HG03097 (cell line): ENCODE measurements at regions not wholly inside any gene's neighbourhood (a gene's known extent, or its start where the extent isn't known, plus 50 kb on each side); places are given as distances from the start of the nearest gene placed in this dataset.
"Not testable (repeated sequence)": the region's sequence is repeated elsewhere in the genome, so short reads cannot be mapped to it uniquely, and the experiment has no call there.

Experiments used
- ATAC-seq: cut with Tn5 transposase; IDR thresholded peaks from one replicate; pipeline ENCODE4 v1.9.1; 2021; ENCODE audit not compliant: unreplicated experiment, low FRiP score

DNA sequence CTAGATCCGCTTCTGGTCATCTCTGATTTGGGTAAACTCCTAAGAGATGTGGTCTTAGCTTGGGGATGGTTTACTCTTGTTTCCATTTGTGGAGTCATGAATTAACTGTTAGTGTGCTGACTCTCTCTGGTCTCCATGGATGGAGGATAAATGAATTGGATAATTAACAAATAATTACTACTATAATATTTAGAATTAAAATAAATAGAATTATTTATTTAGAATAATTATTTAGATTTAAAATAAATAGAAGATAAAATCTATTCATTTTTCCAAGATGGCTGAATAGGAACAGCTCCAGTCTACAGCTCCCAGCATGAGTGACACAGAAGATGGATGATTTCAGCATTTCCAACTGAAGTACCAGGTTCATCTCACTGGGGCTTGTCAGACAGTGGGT lies 1587.4 kb upstream of the AGA start:
- ATAC-seq = no peak

DNA sequence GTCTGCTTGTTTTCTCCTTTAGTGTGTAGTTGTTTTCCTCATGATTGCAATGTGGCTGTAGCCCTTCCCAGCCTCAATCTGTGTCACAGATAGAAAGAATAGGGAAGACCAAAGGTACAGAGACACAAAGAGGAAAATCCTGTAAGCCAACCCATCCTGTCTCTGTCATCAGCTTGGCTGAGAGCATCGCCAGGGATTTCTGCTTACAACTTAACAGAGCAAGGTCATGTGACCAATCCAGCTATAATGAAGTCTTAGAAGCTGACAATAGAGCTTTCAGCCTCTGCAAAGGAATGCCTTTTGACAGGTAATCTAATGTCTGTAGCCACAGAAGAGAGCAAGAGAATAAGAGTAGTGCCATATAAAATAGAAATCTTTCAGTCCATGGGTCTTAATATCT lies 1598.0 kb upstream of the AGA start:
- no peak for ATAC-seq

DNA sequence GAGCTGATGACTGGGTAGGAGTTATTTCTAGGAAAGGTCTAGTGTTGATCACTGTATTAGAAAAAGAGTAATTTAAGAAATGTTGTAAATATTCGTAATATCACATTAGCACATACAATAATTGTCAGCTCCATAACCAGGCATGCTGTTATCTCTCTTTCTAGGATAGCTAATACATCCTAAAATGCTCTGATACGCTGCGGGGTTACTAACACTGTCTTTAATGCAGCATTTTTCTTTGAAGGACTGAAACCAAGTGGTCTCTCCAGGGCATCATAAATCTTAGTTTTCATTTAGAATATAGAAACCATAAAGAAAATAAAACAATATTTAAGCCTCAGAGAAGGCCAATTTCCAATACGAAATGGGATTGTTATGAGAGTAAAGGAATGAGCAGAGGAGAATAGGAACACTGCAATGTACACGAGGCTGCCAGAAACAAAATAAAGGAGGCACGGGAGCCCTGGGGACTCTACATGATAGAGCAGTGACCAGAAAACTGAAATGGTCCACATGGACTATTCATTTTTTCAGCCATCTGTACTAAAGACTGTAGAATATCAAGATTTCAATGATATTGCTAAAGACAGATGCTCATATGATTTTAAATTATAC lies 1606.7 kb upstream of the AGA start:
- ATAC-seq = no peak

DNA sequence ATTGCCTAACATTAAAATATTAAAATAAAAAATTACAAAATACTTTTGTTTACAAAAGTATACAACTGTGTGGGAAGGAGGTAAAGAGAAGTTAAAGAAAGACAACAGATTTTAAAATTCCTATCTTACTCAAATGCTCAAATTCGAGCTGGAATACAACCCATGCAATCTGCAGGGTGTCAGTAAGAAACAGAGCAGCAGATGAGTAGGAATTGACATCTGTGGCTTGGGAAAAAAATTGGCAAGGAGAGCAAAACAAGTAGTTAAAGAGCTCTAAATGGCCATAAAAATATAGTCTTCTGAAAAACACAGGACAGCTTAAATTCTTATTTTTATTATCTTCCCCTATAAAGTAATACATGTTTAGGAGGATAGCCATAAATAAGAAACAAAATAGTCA lies 1609.0 kb upstream of the AGA start:
- ATAC-seq = no peak

DNA sequence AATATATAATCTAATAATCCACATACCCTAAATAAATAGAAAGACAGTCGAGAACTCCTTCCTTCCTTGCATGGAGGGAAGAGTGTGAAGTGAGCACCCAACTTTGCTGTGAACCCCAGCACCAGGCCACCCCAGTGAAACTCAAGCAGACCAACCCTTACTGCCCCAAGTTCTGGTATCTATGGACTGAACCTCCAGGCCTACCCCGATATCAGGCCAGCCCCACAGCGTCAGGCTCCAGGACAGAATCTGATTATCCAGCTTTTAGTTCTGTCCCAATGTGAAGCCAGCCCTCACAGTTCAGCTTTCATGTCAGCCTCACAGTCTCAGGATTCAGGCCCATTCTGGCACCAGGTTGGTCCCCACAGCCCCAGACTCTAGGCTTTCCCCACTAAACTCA lies 1617.2 kb upstream of the AGA start:
- no peak for ATAC-seq

DNA sequence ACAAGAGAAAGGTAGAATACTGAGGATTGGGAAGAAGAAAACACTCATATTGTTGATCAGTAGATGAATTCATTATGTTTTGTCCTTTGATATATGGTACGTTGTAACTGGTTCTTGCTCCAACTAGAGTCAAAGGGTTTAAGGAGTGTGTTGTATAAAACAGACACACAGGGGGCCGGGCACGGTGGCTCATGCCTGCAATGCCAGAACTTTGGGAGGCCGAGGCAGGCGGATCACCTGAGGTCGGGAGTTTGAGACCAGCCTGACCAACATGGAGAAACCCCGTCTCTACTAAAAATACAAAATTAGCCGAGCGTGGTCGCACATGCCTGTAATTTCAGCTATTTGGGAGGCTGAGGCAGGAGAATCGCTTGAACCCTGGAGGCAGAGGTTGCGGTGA lies 1624.0 kb upstream of the AGA start:
- not testable (repeated sequence) for ATAC-seq

DNA sequence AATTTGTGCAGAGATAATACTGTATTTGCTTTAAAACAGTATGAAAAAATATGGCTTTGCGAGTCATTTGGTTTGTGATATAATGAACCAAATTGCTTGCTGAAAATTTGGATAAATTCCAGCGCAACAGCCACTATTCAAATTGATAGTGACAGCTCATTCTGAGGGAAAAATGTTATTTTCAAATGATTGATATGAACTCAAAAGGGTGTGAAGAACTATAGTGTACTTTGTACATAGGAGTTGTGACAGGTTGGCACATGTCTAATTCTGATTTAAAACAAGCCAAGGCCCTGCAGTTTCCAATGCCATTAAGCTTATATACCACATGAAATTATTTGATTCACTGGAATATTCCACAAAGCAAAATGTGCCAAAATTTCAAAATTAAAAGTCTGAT lies 1628.9 kb upstream of the AGA start:
- no peak for ATAC-seq

DNA sequence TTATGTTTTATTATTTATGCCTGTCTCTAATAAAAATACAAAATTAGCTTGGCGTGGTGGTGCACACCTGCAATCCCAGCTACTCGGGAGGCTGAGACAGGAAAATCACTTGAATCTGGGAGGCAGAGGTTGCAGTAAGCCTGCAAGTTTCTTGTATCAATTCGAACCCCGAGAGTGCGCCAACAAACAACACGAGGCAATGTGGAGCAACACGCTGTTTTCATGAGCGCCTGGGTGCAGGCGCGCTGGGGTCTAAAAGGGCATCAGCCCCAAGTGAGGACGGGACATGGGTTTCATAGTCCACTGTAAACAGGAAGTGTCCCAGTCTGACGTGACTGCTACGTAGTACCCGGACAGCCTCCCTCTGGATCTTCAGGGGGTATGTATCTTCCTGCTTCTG lies 1634.6 kb upstream of the AGA start:
- ATAC-seq = no peak

DNA sequence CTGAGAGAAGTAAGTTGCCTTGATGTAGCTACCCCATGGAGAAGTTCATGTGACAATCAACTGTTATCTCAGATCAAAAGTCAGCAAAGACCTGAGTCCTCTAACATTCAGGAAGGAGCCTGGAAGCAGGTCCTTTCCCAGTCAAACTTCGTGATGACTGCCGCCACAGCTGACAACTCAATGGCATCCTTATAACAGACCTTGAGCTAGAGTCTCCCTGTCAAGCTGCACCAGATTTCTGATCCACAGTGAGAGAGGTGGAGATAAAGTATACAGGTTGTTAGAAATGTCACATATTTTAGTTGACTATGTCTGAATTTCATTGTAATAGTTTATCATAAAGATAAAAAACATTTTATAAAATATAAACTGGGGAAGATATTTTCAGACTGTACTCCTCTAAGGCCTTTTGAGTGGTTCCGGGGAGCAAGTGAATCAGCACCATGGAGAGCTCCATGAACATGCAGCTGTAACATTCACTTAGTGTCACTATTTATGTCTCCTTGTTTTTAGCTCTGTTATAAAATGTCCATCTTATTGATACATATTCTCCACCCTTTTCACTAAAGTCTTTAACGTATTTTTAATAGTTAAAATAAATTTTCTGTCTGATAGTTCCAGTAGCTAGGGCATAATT lies 1653.5 kb upstream of the AGA start:
- ATAC-seq = no peak

DNA sequence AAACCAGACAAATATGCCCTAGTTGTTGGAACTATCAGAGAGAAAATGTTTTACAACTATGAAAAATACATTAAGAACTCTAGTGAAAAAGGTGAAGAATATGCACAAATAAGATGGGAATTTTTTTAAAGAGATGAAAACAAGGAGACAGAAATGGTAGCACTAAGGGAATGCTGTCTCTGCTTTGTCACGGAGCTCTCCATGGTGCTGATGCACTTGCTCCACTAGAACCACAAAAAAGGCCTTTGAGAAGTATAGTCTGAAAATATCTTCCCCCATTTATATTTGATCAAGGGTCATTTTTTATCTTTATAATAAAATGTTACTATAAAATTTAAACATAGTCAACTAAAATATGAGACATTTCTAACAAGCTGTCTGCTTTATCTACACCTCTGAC lies 1655.5 kb upstream of the AGA start:
- no peak for ATAC-seq

DNA sequence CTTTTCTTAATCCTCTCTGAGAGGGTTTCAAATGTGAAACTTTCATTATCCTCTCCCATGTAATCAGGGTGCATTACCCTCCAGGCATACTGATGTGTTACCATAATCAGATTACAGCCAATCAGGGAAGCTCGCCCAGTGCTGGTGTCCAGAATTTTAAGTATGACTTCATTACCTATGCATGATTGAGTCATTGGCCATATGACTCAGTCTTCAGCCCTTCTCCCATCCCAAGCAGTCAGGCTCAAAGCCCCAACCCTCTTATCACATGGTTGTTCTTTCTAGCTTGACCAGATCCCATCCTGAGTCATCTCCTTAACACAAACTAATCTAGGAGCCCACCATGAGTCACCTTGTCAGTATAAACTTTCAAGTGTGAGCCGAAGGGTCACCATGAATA lies 1668.1 kb upstream of the AGA start:
- no peak for ATAC-seq

DNA sequence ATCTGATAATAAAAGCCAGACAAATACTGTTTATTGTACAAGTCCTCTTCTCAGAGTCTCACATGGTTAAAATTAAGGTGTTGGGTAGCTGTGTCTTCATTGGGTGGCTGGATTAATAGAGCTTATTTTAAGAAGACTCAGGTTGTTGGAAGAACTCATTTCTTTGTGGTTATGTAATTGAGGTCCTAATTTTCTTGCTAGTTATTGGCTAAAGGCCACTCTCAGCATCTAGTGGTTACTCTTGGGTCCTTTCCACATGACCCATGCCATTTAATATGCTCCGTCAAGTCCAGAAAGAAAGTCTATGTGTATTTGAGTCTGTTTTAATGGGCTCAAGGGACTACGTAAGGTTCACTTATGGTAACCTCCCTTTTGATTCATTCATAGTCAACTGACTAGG lies 1668.6 kb upstream of the AGA start:
- no peak for ATAC-seq

DNA sequence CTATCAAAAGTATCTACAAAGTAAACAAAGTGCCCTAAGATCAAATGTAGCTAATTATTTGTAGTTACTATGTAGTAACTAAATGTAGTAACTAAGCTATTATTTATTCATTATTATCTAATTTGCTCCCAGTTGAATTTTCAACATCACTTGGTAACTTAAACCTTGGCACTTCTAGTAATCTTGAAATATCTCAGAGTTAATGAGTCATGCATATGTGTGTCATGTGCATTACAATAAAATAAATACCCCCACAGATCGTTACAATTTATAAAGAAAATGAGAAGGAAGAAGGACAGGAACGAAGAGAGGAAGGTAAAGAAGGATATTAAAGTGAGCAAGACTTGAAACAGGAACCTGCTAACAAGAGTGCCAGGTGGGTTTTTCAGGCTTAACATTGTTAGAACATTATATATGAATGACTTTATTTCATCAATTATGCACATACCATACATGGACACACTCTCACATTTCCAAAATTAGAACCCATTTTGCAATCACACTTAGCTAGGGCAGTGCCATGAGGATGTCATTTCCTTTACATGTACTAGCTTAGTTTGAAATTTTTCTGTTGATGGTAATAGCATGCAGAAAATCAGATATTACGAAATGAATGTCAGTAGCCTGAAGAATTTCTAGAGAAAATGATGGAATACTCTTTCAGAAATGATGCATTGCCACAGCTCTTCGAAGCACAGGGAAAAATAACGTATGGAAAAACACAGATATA lies 1670.4 kb upstream of the AGA start:
- ATAC-seq = no peak

DNA sequence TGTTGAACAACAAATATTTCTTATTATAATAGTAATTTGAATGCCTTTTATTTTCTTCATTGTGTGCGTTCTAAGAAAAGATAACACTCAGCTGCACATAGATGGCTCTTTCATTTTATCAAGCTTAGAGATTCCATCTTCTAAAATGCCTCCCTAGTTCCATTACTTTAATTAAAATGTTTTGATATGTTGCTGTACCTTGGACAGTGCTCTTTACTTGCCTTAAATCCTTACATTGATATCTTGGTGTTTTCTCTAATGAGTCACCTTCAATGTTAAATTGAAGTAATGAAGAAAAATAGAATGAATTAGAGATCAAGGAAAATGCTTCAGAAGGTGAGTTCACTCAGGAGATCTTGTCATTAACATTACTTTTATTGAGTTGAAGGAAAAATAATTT lies 1672.4 kb upstream of the AGA start:
- ATAC-seq = no peak

DNA sequence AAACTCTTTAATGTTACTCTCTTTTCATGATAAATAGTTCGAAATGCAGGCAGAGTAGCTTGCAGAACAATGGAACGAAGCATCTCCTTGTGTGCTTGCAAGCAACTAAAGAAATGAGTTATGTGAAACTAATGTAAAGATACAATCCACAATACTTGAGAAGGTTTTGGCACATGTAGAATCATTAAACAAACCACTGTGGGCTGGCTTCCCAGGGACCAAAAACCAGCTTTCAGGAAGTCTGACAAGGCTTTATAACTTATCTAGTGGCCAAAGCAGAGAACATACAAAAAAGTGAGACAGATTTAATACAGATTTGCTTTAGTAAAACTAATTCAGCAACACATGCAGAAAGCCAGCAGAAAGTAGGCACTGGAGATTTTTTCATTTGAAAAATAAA lies 1673.8 kb upstream of the AGA start:
- no peak for ATAC-seq

DNA sequence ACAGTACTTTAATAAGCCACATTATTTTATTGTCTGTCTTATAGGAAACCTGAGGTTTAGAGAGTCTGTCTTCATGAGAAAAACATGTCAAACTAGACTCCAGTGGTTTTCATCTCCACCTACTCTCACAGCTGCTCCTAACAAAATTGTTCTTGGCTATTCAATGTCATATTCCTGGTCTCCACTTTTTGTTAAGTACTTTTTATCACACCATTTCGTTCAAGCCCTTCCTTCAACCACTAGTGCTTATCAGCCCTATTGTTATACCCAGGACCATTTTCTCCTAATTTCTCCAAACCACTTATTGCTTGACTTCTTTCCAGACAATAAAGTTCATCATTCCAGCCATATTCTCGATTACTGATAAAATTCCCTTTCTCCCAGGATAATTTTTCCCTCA lies 1674.3 kb upstream of the AGA start:
- ATAC-seq = no peak

DNA sequence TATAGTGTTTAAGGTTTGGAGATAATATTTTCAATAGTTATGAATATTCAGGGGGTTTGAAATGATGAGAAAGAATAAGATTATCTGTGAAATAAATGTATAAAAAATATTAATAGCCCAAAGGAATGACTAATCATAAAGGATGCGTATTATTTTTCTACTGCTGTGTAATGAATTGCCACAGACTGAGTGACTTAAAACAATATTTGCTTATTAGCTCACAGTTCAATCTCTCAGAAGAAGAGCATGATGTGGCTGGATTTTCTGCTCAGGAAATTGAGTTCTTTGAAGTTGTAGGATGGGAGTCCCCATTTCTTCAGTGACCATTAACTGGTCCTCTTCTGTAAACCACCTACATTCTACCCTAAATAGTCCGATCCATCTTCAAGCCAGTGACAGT lies 1680.8 kb upstream of the AGA start:
- no peak for ATAC-seq

DNA sequence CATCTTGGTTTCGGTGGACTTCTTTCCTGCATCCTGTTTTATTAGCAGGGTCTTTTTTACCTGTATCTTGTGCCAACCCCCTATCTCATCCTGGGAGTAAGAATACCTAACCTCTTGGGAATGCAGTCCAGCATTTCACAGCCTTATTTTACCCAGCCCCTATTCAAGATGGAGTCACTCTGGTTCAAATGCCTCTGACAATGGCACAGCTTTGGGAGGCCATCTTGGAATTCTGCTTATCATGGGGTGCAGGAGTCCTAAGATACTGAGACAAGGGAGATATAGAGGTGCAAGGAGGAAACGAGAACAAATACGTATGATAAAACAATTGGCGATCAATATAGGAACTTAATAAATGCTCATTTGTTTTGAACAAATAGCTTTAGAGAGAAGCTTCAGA lies 1682.2 kb upstream of the AGA start:
- no peak for ATAC-seq

DNA sequence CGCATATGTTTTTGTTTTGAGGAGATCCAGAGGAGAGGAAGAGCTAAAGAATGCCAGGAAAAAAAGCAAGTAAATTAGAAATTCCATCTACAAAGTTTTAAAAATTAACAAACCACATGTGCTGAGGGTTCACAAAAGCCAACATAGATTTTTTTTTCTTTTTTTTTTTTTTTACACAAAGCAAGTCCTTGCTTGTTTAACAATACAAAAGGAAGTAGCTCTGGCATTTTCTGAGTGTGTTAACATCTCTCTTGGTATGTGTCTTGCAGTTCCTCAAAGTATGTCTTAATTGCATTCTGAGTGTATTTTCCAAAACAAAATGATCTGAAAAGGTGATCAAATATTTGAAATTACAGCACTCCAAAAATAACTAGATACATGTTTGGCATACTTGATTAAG lies 1682.7 kb upstream of the AGA start:
- ATAC-seq = no peak

DNA sequence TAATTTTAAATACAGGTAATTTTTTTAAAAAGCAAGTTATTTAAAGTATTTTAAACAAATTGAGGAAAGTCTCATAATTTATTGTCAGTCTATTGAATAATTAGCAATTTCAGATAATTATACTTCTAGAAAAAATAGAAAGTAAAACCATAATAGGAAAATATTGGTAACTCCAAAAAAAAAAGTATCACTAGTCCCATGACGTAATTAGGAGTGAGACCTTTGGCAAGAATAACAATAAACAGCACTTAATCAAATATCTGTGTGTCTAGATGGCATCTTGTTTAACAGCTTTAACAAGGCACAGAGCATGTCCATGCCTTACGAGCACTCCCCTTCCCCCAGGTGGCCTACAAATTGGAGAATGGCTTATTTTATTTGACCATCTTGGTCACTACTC lies 1683.6 kb upstream of the AGA start:
- ATAC-seq = no peak

DNA sequence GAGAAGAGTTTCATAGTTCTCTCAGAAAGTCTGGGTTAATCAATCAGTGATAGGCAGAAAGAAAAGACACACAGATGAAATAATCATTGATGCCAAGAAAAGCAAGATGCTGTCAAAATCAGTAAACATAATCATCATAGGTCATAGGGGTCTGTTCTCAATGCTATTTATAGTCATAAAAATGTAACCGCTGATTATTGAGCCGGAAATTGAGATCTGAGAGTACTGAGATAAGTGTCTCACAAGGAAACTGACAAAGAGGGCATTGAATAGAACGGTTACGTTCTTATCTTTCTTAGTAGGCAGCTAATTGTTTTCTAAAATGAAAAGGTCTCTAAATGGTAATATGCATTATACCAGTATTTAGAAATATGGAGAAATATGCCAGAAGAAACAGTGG lies 1686.1 kb upstream of the AGA start:
- ATAC-seq = no peak

DNA sequence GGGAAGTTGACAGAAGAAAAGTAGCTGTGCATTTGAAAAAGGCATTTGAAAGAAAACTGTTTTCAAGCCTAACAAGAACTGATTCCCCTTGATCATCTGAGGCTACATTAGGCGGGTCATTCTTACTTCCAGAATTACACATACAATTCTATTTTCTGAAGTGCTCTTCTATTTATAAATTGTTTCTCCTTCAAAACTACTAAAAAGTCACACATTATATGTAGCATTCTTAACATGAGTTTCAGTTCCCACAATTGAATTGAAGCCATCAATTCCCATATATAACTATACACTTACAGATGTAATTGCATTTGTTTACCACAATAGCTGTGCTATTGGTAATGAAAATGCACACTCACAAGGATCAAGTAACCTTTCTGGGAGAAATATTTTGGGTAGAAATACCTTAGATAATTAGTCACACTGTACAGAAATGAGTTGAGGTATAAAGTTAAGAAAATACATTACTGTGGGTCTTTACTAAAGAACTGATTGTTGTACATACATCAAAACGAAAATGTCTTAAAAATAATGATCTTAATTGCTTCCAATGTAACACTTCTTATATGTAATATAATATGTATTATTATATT lies 1688.0 kb upstream of the AGA start:
- ATAC-seq = no peak
